ENCODE measurements at regions not wholly inside any gene's neighbourhood (a gene's known extent, or its start where the extent isn't known, plus 50 kb on each side); places are given as distances from the start of the nearest gene placed in this dataset.

DNA sequence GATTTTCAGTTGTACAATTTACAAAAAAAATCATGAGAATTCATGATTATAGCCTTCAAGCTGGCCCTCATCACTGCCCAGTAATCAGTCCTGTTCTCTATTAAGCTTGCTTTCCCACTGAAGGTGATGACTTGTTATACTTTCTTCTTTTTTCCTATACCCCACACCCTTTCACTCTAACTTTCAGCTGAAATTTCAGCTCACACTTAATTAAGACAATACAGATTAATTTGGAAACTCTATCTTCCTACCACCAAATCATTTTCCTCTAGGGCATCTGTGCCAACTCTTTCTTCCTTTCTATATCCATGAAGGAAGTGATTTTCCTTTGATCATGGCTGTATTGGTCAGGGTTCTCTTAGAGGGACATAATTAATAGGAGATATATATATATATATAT is 449.9 kb downstream of the CD109 start:
- no peak for DNase-seq

DNA sequence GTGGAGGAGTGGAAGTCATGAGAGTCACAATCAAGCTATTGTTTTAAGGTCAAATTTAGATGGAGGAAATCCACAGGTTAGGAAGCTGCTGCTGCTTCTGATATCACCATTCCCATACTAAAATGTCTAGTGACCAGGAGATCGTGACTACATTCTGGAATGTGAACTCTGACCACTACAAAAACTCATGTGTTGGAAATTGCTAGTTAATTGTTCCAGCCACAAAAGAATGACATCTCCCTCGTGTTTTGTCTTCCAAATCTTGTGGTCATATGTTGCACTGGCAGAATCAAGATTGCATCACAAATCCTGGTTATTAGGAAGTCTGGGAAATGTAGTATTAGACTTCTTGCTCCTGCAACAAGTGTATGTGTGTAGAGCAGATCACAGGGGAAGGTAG is 441.9 kb downstream of the CD109 start:
- DNase-seq: no peak

GRCh38 chr6:74134327-74134726 is 438.3 kb downstream of the CD109 start:
- DNase-seq: no peak

GRCh38 chr6:74133073-74133472 is 437.1 kb downstream of the CD109 start:
- DNase-seq: no peak

GRCh38 chr6:74130641-74131040 is 434.6 kb downstream of the CD109 start:
- no peak for DNase-seq

DNA sequence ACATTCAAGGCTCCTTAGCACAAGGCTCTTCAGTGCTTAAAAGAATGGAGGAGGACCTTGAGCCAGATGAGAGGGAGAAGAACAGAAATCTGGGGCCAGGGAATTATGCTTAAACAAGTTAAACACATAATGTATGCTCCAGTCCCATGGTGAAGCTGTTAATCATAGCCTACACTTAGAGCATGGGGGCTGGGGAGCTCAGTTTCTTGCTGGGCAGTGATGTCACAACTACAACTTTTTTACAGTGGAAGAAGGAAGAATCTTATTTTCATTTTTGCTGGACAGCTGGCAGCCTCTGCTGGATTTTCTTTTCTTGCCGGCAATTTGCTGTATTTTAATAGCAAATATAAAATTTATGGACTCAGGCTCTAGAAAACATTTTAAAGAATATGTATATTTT is 432.5 kb downstream of the CD109 start:
- no peak for DNase-seq

- no peak for DNase-seq
Measured at GRCh38 chr6:74117113-74117512, 421.1 kb downstream of the CD109 start.

- DNase-seq: no peak
Measured at GRCh38 chr6:74115674-74116073, 419.7 kb downstream of the CD109 start.

GRCh38 chr6:74114428-74114827 is 418.4 kb downstream of the CD109 start:
- DNase-seq: no peak

DNA sequence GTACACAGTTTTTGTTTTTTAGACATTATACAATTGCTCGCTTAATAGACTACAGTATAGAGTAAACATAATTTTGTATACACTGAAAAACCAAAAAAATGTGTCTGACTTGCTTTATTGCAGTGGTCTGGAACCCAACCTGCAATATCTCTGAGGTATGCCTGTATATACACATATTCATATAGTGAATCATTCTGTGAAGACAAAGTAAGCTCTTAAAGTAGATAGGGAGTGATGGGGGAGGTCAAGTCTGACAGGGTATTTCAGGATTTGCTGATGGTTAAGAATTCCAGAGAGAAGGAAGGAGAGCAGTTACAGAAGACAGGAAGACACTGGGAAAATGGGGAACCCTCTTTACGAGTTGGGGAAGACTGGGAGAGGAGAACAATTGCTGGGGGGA is 417.9 kb downstream of the CD109 start:
- DNase-seq: no peak

DNA sequence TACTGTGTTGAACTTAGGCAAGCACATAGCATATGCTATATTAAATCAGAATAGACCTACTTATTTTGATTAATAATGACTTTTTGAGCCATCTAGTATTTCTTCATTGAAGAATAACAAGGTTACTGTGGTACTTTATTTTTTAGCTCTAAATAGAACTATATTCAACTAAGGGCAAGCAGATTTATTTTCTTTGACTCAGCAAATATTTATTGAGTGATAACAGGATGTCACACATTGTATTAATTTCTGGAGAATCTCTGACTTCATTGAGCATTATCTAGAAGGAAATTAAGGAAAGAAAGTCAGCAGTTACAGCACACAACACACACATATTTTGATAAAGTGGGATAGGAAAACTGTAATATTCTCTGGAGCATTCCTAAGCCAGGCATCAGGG is 407.4 kb downstream of the CD109 start:
- DNase-seq: no peak

DNA sequence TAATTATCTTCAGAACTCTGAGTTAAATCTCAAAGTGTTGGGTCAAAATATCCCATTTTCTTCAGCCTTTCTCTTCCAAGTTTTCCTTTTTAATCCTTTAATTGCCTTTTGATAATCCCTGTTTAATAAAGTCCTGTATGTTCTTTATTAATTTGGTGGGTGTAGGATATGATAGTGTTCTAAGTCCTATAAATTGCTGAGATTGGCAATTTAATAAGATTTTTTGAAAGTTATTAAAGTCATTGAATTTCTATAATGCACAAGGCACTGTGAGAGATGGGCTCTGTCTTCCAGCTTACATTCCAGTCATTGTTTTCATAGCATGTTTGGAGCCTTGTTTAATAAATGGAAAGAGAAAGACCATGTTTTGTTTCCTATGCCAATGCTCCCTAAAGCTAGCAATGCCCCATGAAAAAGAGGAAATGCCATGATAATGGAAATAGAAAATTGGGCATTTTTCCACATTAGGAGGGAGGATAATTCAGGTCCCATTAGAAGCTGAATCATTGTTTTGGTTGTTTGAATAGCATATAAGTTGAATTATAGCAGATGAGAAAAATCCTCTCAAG is 404.8 kb downstream of the CD109 start:
- DNase-seq: no peak

GRCh38 chr6:74096329-74096728 is 400.3 kb downstream of the CD109 start:
- no peak for DNase-seq

- no peak for DNase-seq
Measured at GRCh38 chr6:74093361-74093760, 397.4 kb downstream of the CD109 start.

- no peak for DNase-seq
Measured at GRCh38 chr6:74091794-74092157, 395.8 kb downstream of the CD109 start.

DNA sequence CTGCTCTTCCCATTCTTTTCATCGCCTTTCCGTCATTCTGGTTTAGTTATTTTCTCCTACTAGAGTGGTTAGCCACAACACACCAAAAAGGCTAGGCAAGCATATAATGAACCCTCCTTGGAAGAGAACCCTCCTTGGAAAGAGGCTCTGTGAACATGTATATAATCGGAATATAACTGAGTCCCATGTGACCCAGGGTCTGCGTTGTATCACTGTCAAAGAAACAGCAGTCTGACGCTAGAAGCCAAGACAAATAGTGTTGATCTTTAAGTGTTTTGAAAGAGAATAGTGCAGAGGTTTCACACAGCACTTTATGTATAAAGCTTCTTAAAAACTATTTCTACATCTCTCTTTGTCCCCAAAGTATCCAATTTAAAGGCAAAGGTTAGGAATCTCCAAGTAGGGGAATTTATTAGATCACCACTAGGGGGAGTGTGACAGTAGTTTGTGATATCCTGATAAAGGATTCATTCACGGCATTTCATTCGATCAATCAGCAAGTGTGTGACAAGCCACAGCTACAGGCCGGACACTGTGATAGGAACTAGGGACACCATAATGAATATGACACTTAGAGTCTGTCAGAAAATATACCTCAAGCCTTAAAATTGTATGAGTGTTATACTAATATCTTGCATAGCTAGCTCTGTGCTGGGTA is 395.3 kb downstream of the CD109 start:
- peak; percentile 46 for DNase-seq

DNA sequence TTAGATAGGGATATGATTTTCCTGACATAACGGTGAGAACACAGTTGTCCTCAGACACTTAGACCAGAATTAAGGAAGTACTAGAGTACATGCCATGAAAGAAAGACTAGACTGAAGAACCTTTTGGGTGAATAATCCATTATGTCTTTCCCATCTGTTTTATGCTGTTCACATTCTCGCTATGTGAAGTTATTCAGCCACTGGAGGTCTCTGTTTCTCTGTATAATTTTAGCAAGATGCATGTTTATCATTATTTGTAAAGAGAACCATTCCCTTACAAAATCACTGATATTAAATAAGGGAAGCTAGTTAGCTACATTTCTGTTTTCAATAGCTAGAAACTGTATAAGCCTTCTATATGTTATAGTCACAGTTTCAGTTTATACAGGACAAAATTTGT is 391.9 kb downstream of the CD109 start:
- DNase-seq: no peak

GRCh38 chr6:74075896-74076295 is 379.9 kb downstream of the CD109 start:
- no peak for DNase-seq

GRCh38 chr6:74075323-74075722 is 379.3 kb downstream of the CD109 start:
- DNase-seq: no peak

DNA sequence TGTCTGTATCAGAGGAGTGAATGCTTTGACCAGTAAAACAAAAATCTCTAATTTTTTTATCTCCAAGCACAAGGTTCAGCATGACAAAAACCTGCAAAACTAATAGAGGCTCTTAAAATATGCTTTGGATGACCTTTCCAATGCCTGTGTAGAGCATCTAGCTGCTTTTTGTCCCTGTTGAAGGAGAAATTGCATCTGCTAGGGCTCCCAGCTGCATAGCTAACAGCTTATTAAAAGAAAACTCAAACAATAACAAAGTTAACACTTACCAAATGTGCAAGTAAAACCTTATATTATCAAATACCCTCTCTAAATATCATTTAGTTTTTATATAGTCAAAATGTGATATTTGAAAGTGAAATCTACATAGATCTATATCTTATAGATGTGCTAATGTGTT is 378.6 kb downstream of the CD109 start:
- DNase-seq: no peak

DNA sequence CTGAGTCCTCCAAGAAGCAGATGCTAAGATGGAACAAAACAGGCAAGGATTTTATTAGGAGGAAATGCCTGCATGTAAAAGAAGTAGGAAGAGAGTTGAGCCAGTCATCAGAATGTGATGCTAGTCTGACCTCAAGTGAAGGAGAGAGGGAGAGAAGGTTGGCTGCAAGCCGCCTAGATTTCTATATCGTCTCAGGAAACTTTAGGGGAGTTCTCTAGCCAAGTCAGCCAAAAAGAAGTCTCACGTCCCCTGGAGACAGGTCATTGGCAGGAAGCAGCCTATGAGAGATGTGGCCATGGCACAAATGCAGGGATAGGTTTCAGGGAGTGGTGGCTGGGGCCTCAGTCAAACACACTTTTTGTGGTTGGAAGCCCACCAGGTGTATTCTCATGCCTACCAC is 378.0 kb downstream of the CD109 start:
- no peak for DNase-seq

- no peak for DNase-seq
Measured at GRCh38 chr6:74073429-74073828, 377.4 kb downstream of the CD109 start.

GRCh38 chr6:74071214-74071613 is 375.2 kb downstream of the CD109 start:
- no peak for DNase-seq

- DNase-seq: no peak
Measured at GRCh38 chr6:74070711-74071110, 374.7 kb downstream of the CD109 start.

DNA sequence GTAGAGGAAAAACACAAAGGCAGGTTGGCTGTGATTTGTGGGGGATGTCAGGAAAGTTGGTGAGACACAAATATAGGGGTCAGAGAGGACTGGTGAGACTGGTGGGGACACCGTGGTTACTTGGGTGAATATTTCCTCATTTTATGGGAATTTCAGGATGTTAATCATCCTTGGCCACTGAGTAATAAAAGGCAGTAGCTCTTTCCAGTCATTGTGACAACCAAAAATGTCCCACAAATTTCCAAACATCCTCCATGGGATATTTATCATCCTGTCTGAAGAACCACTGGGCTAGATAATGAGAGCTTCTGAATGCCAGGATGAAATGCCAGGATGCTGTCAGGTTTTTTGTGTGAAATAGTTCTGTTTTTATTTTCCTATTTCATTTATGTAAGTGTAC is 374.1 kb downstream of the CD109 start:
- no peak for DNase-seq
